ENCODE measurements at regions not wholly inside any gene's neighbourhood (a gene's known extent, or its start where the extent isn't known, plus 50 kb on each side); places are given as distances from the start of the nearest gene placed in this dataset.

DNA sequence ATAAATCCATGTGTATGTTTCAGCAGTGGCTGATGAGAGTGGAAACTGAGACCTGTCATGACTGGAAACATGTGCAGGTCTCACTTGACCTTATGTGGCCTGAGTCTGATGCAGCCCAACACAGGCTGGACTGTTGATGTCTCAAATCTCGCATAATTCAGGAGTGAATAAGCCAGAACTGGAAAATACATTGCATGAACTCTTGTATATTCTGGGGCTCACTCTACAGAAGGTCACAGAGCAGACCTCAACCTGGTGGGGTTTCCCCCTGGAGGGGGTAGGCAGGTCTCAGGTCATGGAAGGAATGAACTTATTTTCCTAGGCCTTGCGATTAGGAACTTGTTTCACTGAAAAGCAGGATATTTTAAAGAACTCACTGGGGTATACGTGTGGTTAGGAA, 146.3 kb upstream of the THUMPD2 start:
- no peak for DNase-seq (ENCODE audit: extremely low read depth in 1 of 4, low spot score in 3 of 4)
- no peak for ATAC-seq
- Histone ChIP-seq H3K27me3 (ENCODE audit: control insufficient read depth in 2 of 2, insufficient read depth in 2 of 2, low read length in 2 of 2) (no peaks in the 10 kb centered on the region), H2AFZ (ENCODE audit: low read depth, low read length) (no peak overlapping the region), H4K20me1 (replicated peaks; ENCODE audit: control insufficient read depth, insufficient read depth, low read length) (no peaks in the 10 kb centered on the region), H3K9me3 (replicated peaks; ENCODE audit: control insufficient read depth, insufficient read depth, low read depth, low read length) (no peaks in the 10 kb centered on the region), H3K9me1 (ENCODE audit: control insufficient read depth, insufficient read depth, low read length) (no peaks in the 10 kb centered on the region), H3K4me1 (replicated peaks in 1 of 2; ENCODE audit: control insufficient read depth in 2 of 2, insufficient read depth in 2 of 2, low read length in 2 of 2) (no peaks in the 10 kb centered on the region), H3K4me3 (no peak overlapping the region), H3K4me2 (ENCODE audit: insufficient read depth, low read length) (no peak overlapping the region), H3K36me3 (ENCODE audit: control insufficient read depth, insufficient read depth, low read length) (no peaks in the 10 kb centered on the region), H3K27ac (ENCODE audit: extremely low read depth, low read depth, low read length) (no peak overlapping the region), H3K79me2 (ENCODE audit: control insufficient read depth, insufficient read depth, low read length) (no peaks in the 10 kb centered on the region), H3K9ac (ENCODE audit: insufficient read depth in 1 of 2, low read depth in 2 of 2, low read length in 2 of 2) (no peak overlapping the region)
- in situ Hi-C loops (cut with MboI): no loop called here
- BruUV-seq (replicated peaks): no TSS peak
- CTCF ChIA-PET (ENCODE audit: low intra/inter-chr PET ratio): no interaction called here
- no peak for FAIRE-seq
- POLR2A ChIA-PET: no interaction called here
- WGBS (ENCODE audit: insufficient coverage, low coverage, missing lambda C conversion rate): 1% methylated on average over 3 of the region's 3 CpGs
- intact Hi-C loops (cut with micrococcal nuclease): no loop called here
- TF ChIP-seq ZBTB49 (CRISPR knock-in tag; IDR thresholded peaks at IDR 0.05; ENCODE audit: borderline replicate concordance) (no peak), ZNF217 (CRISPR knock-in tag; IDR thresholded peaks at IDR 0.05) (no peak), ILF3 (IDR thresholded peaks at IDR 0.05; ENCODE audit: borderline replicate concordance) (no peak), TFE3 (CRISPR knock-in tag; IDR thresholded peaks at IDR 0.05) (no peak), RCOR1 (IDR thresholded peaks at IDR 0.05; ENCODE audit: borderline replicate concordance in 1 of 2, low read depth in 2 of 2, low read length in 2 of 2) (no peak), OTX1 (CRISPR knock-in tag; IDR thresholded peaks at IDR 0.05) (no peak), MTA2 (IDR thresholded peaks at IDR 0.05; ENCODE audit: low read depth) (no peak), ZNF133 (CRISPR knock-in tag; IDR thresholded peaks at IDR 0.05) (no peak), GTF2E2 (tag; IDR thresholded peaks at IDR 0.05) (no peak), PTTG1 (tag; IDR thresholded peaks at IDR 0.05; ENCODE audit: low read depth) (no peak), CBX2 (IDR thresholded peaks at IDR 0.05; ENCODE audit: insufficient read depth, low read length, poor library complexity, severe bottlenecking) (no peak), ZNF507 (tag; conservative IDR thresholded peaks at IDR 0.05) (no peak)
- TF ChIP-seq, protein P1, sequence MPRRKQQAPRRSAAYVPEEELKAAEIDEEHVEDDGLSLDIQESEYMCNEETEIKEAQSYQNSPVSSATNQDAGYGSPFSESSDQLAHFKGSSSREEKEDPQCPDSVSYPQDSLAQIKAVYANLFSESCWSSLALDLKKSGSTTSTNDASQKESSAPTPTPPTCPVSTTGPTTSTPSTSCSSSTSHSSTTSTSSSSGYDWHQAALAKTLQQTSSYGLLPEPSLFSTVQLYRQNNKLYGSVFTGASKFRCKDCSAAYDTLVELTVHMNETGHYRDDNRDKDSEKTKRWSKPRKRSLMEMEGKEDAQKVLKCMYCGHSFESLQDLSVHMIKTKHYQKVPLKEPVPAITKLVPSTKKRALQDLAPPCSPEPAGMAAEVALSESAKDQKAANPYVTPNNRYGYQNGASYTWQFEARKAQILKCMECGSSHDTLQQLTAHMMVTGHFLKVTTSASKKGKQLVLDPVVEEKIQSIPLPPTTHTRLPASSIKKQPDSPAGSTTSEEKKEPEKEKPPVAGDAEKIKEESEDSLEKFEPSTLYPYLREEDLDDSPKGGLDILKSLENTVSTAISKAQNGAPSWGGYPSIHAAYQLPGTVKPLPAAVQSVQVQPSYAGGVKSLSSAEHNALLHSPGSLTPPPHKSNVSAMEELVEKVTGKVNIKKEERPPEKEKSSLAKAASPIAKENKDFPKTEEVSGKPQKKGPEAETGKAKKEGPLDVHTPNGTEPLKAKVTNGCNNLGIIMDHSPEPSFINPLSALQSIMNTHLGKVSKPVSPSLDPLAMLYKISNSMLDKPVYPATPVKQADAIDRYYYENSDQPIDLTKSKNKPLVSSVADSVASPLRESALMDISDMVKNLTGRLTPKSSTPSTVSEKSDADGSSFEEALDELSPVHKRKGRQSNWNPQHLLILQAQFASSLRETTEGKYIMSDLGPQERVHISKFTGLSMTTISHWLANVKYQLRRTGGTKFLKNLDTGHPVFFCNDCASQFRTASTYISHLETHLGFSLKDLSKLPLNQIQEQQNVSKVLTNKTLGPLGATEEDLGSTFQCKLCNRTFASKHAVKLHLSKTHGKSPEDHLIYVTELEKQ (CRISPR knock-in tag; IDR thresholded peaks at IDR 0.05): no peak
- TF ChIP-seq, protein P2, sequence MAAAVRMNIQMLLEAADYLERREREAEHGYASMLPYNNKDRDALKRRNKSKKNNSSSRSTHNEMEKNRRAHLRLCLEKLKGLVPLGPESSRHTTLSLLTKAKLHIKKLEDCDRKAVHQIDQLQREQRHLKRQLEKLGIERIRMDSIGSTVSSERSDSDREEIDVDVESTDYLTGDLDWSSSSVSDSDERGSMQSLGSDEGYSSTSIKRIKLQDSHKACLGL (CRISPR knock-in tag; IDR thresholded peaks at IDR 0.05; ENCODE audit: borderline replicate concordance, poor library complexity, severe bottlenecking): no peak
